ENCODE measurements at regions not wholly inside any gene's neighbourhood (a gene's known extent, or its start where the extent isn't known, plus 50 kb on each side); places are given as distances from the start of the nearest gene placed in this dataset.

GRCh38 chr15:95608371-95608770, 722.1 kb upstream of the NR2F2 start:
- Histone ChIP-seq H3K9me2 (replicated peaks; ENCODE audit: low read depth, low read length) (no peaks in the 10 kb centered on the region), H3K36me3 (ENCODE audit: insufficient read depth, low read length) (no peaks in the 10 kb centered on the region), H3K4me2 (ENCODE audit: low read depth, low read length, poor library complexity, severe bottlenecking) (no peak overlapping the region), H3K9ac (ENCODE audit: low read depth, low read length, poor library complexity, severe bottlenecking) (no peak overlapping the region), H3K79me2 (ENCODE audit: insufficient read depth, low read length) (no peaks in the 10 kb centered on the region), H3K4me1 (ENCODE audit: insufficient read depth, low read length, poor library complexity, severe bottlenecking) (no peaks in the 10 kb centered on the region), H3K4me3 (ENCODE audit: low read length, poor library complexity, severe bottlenecking) (no peak overlapping the region), H3F3A (ENCODE audit: low read depth) (no peaks in the 10 kb centered on the region), H2AFZ (ENCODE audit: low read length) (no peak overlapping the region), H3K27me3 (ENCODE audit: insufficient read depth, low read length, poor library complexity, severe bottlenecking) (no peaks in the 10 kb centered on the region), H4K20me1 (ENCODE audit: insufficient read depth, low read length, poor library complexity, severe bottlenecking) (no peaks in the 10 kb centered on the region), H3K9me3 (ENCODE audit: insufficient read depth, low read depth, low read length) (no peaks in the 10 kb centered on the region)
- TF ChIP-seq CTCF (conservative IDR thresholded peaks at IDR 0.05; ENCODE audit: low read length) (no peak), EZH2phosphoT487 (IDR thresholded peaks at IDR 0.05; ENCODE audit: borderline replicate concordance) (no peak)

- TF ChIP-seq CTCF (conservative IDR thresholded peaks at IDR 0.05; ENCODE audit: low read length): no peak
- TF ChIP-seq EZH2phosphoT487 (IDR thresholded peaks at IDR 0.05; ENCODE audit: borderline replicate concordance): no peak
- H3K9ac ChIP-seq (ENCODE audit: low read depth, low read length, poor library complexity, severe bottlenecking): no peak overlapping the region
- H3K9me3 ChIP-seq (ENCODE audit: insufficient read depth, low read depth, low read length): no peaks in the 10 kb centered on the region
- H3K79me2 ChIP-seq (ENCODE audit: insufficient read depth, low read length): no peaks in the 10 kb centered on the region
- H3K4me2 ChIP-seq (ENCODE audit: low read depth, low read length, poor library complexity, severe bottlenecking): no peak overlapping the region
- H3K27me3 ChIP-seq (ENCODE audit: insufficient read depth, low read length, poor library complexity, severe bottlenecking): no peaks in the 10 kb centered on the region
- no peaks in the 10 kb centered on the region for H3K36me3 ChIP-seq (ENCODE audit: insufficient read depth, low read length)
- H4K20me1 ChIP-seq (ENCODE audit: insufficient read depth, low read length, poor library complexity, severe bottlenecking): no peaks in the 10 kb centered on the region
- no peaks in the 10 kb centered on the region for H3F3A ChIP-seq (ENCODE audit: low read depth)
- H3K9me2 ChIP-seq (replicated peaks; ENCODE audit: low read depth, low read length): no peaks in the 10 kb centered on the region
- H3K4me3 ChIP-seq (ENCODE audit: low read length, poor library complexity, severe bottlenecking): no peak overlapping the region
- no peaks in the 10 kb centered on the region for H3K4me1 ChIP-seq (ENCODE audit: insufficient read depth, low read length, poor library complexity, severe bottlenecking)
- H2AFZ ChIP-seq (ENCODE audit: low read length): no peak overlapping the region
Observed at GRCh38 chr15:95609096-95609495, 721.4 kb upstream of the NR2F2 start.

GRCh38 chr15:95610945-95611344, 719.6 kb upstream of the NR2F2 start:
- Histone ChIP-seq H3K36me3 (ENCODE audit: insufficient read depth, low read length) (no peaks in the 10 kb centered on the region), H3K9me3 (ENCODE audit: insufficient read depth, low read depth, low read length) (no peaks in the 10 kb centered on the region), H3F3A (ENCODE audit: low read depth) (no peaks in the 10 kb centered on the region), H3K4me1 (ENCODE audit: insufficient read depth, low read length, poor library complexity, severe bottlenecking) (no peaks in the 10 kb centered on the region), H3K9ac (ENCODE audit: low read depth, low read length, poor library complexity, severe bottlenecking) (no peak overlapping the region), H3K4me2 (ENCODE audit: low read depth, low read length, poor library complexity, severe bottlenecking) (no peak overlapping the region), H4K20me1 (ENCODE audit: insufficient read depth, low read length, poor library complexity, severe bottlenecking) (no peaks in the 10 kb centered on the region), H3K4me3 (ENCODE audit: low read length, poor library complexity, severe bottlenecking) (no peak overlapping the region), H2AFZ (ENCODE audit: low read length) (no peak overlapping the region), H3K9me2 (replicated peaks; ENCODE audit: low read depth, low read length) (no peaks in the 10 kb centered on the region), H3K27me3 (ENCODE audit: insufficient read depth, low read length, poor library complexity, severe bottlenecking) (no peaks in the 10 kb centered on the region), H3K79me2 (ENCODE audit: insufficient read depth, low read length) (no peaks in the 10 kb centered on the region)
- TF ChIP-seq EZH2phosphoT487 (IDR thresholded peaks at IDR 0.05; ENCODE audit: borderline replicate concordance) (no peak), CTCF (conservative IDR thresholded peaks at IDR 0.05; ENCODE audit: low read length) (no peak)
